Endothelial cell of umbilical vein (primary cell): ENCODE measurements at regions not wholly inside any gene's neighbourhood (a gene's known extent, or its start where the extent isn't known, plus 50 kb on each side); places are given as distances from the start of the nearest gene placed in this dataset.

Source experiments
- CTCF ChIP-seq, 2 donors: IDR thresholded peaks; 1 replicate in 1 of 2; 2 replicates in 1 of 2; pipeline ENCODE4 v1.5.1; 2011; ENCODE audit warnings: low read length in 2 of 2, mild to moderate bottlenecking in 2 of 2, moderate library complexity in 2 of 2, control low read depth in 1 of 2, inconsistent platforms in 1 of 2, low read depth in 1 of 2; ENCODE audit not compliant: insufficient read depth in 1 of 2; ENCODE audit errors: extremely low read depth in 1 of 2
- EZH2 ChIP-seq: IDR thresholded peaks from 2 replicates; pipeline ENCODE4 v1.6.1; 2012; ENCODE audit warnings: borderline replicate concordance, low read depth, mild to moderate bottlenecking, moderate library complexity, low read length, inconsistent platforms; ENCODE audit not compliant: severe bottlenecking
- POLR2A ChIP-seq: IDR thresholded peaks from 2 replicates; pipeline ENCODE4 v1.6.1; 2012; ENCODE audit warnings: low read depth, mild to moderate bottlenecking, control low read depth, low read length

- no peak for TF ChIP-seq POLR2A
- TF ChIP-seq CTCF (IDR thresholded peaks at IDR 0.05; ENCODE audit: extremely low read depth in 1 of 2, insufficient read depth in 1 of 2, low read depth in 1 of 2, low read length in 2 of 2), result no peak
- no peak for TF ChIP-seq EZH2
These were observed 133.4 kb downstream of the NDFIP2 start for GRCh38 chr13:79614250-79614918.
